Fibroblast of peridontal ligament (primary cell): ENCODE measurements at regions not wholly inside any gene's neighbourhood (a gene's known extent, or its start where the extent isn't known, plus 50 kb on each side); places are given as distances from the start of the nearest gene placed in this dataset.
"Not testable (repeated sequence)": the region's sequence is repeated elsewhere in the genome, so short reads cannot be mapped to it uniquely, and the experiment has no call there.

Experiments used
- DNase-seq: peaks from one replicate; pipeline ENCODE4 v3.0.0-alpha.2; 2010; ENCODE audit errors: extremely low read depth

DNA sequence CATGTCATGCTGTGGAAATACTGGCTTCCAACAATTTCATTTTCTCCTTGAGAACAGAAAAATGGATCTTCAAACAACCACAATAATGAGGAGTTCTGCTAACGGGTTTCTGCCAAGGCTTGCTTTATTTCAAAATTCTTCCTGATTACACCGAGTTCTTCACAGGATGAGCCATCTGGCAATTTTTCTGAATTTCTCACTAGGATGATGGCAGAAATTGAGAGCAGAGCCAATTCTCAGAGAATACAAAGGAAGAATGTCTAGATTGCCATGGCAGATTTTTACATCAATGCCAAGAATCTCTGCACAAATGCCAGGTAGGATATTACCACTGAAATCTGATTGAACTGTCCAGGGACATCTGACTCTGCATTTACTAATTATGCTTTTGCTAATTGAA, 619.0 kb upstream of the CHRM3 start:
- peak; percentile 8 for DNase-seq

GRCh38 chr1:238764779-238765178, 621.6 kb upstream of the CHRM3 start:
- no peak for DNase-seq

DNA sequence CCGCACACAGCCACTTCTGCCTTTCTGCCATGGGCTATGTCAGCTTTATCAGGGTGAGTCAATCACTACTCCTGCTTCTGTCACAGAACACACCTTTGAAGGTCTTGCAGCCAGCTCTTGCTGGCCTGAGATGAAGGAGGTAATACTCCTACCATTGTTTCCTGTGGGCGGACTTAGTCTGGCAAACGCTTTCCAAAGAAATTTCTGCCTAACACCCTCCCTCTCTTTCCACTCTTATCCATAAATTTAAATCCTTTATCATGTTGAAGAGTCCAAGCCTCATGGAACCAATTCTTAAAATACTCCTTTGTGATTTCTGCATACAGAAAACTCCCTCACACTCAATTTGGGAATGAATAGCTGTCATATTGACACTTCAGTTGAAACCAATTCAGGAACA, 633.1 kb upstream of the CHRM3 start:
- DNase-seq = no peak

- DNase-seq = peak; percentile 57
Measured at GRCh38 chr1:238752327-238752726, 634.0 kb upstream of the CHRM3 start.

DNA sequence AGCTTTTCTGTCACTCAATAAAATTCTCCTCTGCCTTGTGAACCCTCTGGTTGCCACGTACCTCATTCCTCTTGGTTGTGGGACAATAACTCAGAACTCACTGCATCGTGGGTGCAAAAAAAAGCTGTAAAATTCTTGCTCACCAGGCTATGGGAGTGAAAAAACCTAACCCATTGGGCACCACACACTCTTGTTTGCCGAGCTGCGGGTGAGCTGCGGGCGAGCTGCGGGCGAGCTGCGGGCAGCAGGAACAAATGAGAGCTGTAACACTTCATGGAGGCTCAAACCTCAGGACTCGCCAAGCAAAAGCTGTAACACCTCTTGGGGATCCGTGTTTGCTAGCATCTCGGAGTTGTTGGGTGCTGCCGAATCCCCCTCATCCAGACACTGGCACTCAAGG, 641.3 kb upstream of the CHRM3 start:
- DNase-seq = no peak

- DNase-seq = peak; percentile 30
Measured at GRCh38 chr1:238738892-238739291, 647.5 kb upstream of the CHRM3 start.

GRCh38 chr1:238727670-238728069, 658.7 kb upstream of the CHRM3 start:
- DNase-seq = no peak

DNA sequence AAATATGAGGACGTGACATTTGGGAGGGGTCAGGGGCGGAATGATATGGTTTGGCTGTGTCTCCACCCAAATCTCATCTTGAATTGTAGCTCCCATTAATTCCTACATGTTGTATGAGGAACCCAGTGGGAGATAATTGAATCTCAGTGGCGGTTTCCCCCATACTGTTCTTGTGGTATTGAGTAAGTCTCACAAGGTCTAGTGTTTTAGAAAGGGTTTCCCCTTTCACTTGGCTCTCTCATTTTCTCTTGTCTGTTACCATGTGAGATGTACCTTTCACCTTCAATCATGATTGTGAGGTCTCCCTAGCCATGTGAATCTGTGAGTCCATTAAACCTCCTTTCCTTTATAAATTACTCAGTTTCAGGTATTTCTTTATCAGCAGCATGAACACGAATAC, 663.6 kb upstream of the CHRM3 start:
- no peak for DNase-seq

DNA sequence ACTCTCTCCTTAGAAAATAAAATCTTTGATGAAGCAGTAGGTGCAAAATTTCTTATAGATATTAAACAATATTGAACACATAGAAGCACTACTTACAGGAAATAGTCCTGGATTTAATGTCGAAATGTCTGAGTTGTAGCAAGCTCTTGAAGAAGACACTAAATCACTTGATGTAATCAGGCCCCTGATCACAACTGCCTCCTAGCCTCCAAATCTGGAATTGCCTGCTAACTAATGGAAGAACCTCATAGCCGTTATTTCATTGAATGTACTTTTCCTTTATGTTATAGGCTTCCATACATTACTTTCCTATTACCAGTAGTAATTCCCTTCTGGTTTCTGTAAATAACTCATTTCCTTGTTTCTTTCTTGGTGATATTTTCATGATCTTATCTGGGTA, 675.7 kb upstream of the CHRM3 start:
- peak; percentile 2 for DNase-seq

- no peak for DNase-seq
Measured at GRCh38 chr1:238701024-238701423, 685.3 kb upstream of the CHRM3 start.

GRCh38 chr1:238690415-238690814, 696.0 kb upstream of the CHRM3 start:
- peak; percentile 70 for DNase-seq

DNA sequence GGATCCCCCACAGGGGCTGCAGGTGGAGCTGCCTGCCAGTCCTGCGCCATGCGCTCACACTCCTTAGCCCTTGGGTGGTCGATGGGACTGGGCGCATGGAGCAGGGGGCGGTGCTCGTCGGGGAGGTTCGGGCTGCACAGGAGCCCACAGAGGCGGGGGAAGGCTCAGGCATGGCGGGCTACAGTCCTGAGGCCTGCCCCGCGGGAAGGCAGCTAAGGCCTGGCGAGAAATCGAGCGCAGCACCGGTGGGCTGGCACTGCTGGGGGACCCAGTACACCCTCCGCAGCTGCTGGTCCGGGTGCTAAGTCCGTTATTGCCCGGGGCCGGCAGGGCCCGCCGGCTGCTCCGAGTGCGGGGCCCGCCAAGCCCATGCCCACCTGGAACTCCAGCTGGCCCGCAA, 701.8 kb upstream of the CHRM3 start:
- DNase-seq = not testable (repeated sequence)

GRCh38 chr1:238681451-238681850, 704.9 kb upstream of the CHRM3 start:
- no peak for DNase-seq

DNA sequence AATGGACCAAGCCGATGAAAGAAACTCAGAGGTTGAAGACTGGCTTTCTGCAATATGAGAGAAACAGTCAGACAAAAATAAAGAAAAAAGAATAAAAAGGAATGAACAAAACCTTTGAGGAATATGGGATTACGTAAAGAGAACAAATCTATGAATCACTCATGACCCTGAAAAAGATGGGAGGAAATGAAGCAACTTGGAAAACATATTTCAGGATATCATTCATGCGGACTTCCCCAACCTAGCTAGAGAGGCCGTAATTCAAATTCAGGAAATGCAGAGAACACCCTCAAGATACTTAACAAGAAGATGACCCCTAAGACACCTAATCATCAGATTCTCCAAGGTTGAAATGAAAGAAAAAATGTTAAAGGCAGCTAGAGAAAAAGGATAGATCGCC, 705.3 kb upstream of the CHRM3 start:
- DNase-seq = peak; percentile 59

DNA sequence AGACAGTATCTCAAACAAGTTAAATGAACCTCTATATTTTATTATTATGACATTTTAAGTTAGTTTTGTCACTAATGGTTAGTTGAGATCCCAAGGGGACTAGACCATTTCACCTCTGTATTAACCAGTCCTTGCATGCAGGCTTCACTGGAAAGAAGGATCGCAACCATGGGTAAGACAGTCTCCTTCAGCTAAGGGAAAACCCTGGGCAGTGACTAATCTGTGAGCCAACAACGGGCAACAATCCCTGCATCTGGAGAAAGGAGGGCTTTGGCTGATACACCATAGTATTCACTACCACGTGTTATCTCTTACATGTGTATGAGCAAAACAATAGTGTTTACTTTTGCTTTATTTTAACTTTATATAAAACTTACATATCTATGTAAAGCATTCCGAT, 708.8 kb upstream of the CHRM3 start:
- DNase-seq = peak; percentile 64

GRCh38 chr1:238675221-238675620, 711.1 kb upstream of the CHRM3 start:
- no peak for DNase-seq

- no peak for DNase-seq
Measured at GRCh38 chr1:238674316-238674715, 712.1 kb upstream of the CHRM3 start.

DNA sequence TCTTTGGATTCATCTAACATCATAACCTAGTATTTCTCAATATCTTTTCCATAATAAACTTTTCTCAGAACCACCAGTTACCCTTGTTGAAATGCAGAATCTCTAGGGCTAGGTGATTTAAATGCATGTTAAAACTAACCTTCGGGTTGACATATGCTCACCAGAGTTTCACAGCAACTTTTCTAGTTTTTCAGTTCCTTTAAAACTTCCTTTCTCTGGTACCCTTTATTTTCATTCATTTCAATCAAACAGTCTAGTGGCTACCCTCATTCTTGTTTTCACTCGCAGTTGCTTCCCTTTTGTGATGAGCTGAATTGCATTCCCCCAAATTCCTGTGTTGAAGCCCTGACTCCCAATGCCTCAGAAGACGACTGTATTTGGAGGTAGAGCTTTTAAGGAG, 712.8 kb upstream of the CHRM3 start:
- DNase-seq = no peak

GRCh38 chr1:238672806-238673205, 713.6 kb upstream of the CHRM3 start:
- no peak for DNase-seq

DNA sequence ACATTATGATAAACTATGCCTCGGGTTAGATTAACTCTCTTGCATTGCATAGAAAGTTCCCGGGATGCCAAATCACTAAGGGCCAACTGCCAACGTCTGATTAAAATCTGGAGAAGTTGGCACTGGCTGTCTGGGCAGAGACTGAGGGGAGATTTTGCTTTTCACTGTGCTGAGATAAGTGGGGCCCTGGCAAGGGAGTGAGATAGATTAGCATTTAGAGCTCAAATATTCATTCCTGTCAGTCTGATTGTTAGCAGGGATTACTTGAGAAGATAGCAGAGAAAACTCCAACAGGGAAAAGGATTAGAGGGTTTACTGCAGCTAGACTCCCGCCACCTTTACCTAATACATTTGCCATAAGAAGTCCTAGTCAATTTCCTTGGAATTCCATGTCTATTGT, 714.1 kb upstream of the CHRM3 start:
- peak; percentile 64 for DNase-seq

GRCh38 chr1:238664139-238664538, 722.2 kb upstream of the CHRM3 start:
- no peak for DNase-seq

DNA sequence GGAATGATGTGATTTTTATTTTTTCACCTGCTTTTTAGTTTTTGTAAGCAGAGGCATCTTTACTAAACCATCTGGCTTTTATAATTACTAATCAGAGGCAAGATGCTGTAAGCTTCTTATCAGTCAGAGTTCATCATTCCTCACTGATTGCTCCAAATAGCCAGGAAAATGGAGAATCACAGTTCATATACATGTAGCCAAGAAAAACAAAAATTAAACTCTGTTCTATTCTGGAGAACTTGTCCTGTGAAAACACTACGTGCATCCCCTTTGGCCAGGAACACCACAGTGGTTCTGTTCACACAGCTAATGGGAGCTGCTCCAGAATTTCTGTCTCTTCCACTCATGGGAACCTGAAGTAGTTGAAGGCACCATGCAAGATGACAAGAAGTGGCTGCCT, 725.5 kb upstream of the CHRM3 start:
- DNase-seq = peak; percentile 78

DNA sequence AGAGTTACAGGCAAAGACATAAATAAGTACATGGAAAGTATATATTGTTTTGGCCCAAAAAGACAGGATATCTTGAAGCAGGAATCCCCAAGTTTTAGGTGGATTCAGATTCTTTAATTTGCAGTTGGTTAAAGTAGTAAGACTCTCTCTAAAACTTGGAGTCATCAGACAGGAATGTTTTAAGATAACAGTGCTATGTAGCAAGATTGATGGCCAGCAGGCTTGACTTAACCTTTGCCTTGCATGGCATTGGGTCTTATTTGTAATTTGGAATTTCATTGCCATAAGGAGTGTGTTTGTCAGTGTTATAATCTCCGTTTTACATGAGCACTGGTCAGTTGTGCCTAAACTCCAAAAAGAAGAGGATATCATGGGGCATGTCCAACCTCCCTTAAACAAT, 727.6 kb upstream of the CHRM3 start:
- DNase-seq = peak; percentile 78

DNA sequence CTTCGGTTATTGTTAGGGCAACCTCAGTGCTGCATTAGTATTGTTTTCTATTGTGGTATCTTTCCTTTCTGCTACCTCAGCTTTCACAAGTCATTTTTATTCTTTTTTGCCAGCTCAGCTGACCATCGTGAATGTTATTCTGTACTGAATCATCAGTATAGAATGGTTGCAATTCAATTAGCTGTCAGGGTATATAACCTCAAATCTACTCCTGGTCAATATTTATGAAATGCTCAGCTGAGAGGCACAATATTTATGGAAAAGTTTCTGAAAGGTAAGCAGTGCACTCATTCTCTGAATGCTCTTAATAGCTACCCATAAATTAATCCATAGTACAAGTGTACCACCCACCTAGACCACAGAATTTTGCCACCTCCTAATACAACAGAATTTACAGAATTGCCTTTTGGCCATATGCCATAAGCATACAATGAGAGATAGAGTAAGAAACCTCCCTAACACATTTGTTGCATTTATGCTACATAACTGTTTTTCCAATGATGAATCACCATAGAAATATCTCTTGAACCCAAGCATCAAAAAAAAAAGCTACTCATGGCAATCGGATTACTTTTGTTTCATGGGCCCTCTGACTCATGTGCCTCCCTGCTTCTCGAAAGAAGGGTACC, 732.6 kb upstream of the CHRM3 start:
- peak; percentile 73 for DNase-seq
